IMR-90 (cell line): ENCODE measurements at regions not wholly inside any gene's neighbourhood (a gene's known extent, or its start where the extent isn't known, plus 50 kb on each side); places are given as distances from the start of the nearest gene placed in this dataset.

Source experiments
- ATAC-seq: fragments of 200-7000 bp; cut with Tn5 transposase; 2 replicates; pipeline ENCODE4 v1.9.1; 2020; ENCODE audit warnings: low read depth, mild to moderate bottlenecking, moderate library complexity
- BruUV-seq: library from RNA; stranded (reverse); fragments of 400-500 nt; replicated peaks from 2 replicates; lab custom pipeline; 2021; lab: Mats Ljungman, UMichigan
- CTCF ChIA-PET: fragments of 300-600 bp; formaldehyde crosslinking; extraction: SDS; loops from one replicate; lab custom pipeline; 2021; ENCODE audit warnings: antibody characterized with exemption; lab: Yijun Ruan, JAX
- POLR2A ChIA-PET: fragments of 300-600 bp; sonication (Branson Sonifier 250); formaldehyde crosslinking; loops from one replicate; lab custom pipeline; 2022; ENCODE audit warnings: antibody characterized with exemption; ENCODE audit not compliant: unreplicated experiment; lab: Charles Lee
- DNase-seq: peaks from one replicate; pipeline ENCODE4 v3.0.0; 2013
- H2AFZ ChIP-seq: replicated peaks from 2 replicates; pipeline ENCODE3; 2013; ENCODE audit warnings: low read length, mild to moderate bottlenecking; ENCODE audit not compliant: poor library complexity
- H2AK5ac ChIP-seq: 2 replicates; pipeline ENCODE4 v1.6.1; 2013; ENCODE audit warnings: low read depth, low read length, inconsistent platforms
- H2AK9ac ChIP-seq: replicated peaks from 2 replicates; pipeline ENCODE3; 2013; ENCODE audit warnings: mild to moderate bottlenecking, low read depth, low read length, moderate library complexity; ENCODE audit not compliant: poor library complexity
- H2BK120ac ChIP-seq: 2 replicates; pipeline ENCODE4 v1.6.1; 2013; ENCODE audit warnings: low read depth, low read length, inconsistent platforms
- H2BK15ac ChIP-seq: 3 replicates; pipeline ENCODE4 v1.6.1; 2013; ENCODE audit warnings: low read depth, low read length, inconsistent platforms
- H2BK20ac ChIP-seq: 2 replicates; pipeline ENCODE4 v1.6.1; 2013; ENCODE audit warnings: low read depth, mild to moderate bottlenecking, inconsistent platforms, low read length, moderate library complexity
- H2BK5ac ChIP-seq: 2 replicates; pipeline ENCODE4 v1.6.1; 2013; ENCODE audit warnings: mild to moderate bottlenecking, low read depth, low read length, inconsistent platforms; ENCODE audit not compliant: poor library complexity, severe bottlenecking
- H3K14ac ChIP-seq: replicated peaks from 2 replicates; pipeline ENCODE4 v1.6.1; 2013; ENCODE audit warnings: low read depth, low read length, inconsistent platforms
- H3K18ac ChIP-seq: 2 replicates; pipeline ENCODE4 v1.6.1; 2013; ENCODE audit warnings: low read depth, low read length, control low read depth
- H3K23ac ChIP-seq: 2 replicates; pipeline ENCODE4 v1.6.1; 2013; ENCODE audit warnings: low read depth, low read length, inconsistent platforms
- H3K27ac ChIP-seq: 2 replicates; pipeline ENCODE4 v1.5.1; 2013; ENCODE audit warnings: mild to moderate bottlenecking, control low read depth, low read length; ENCODE audit not compliant: insufficient read depth
- H3K27me3 ChIP-seq: 2 replicates; pipeline ENCODE4 v1.6.1; 2013; ENCODE audit warnings: low read length; ENCODE audit not compliant: control insufficient read depth, insufficient read depth
- H3K36me3 ChIP-seq: 2 replicates; pipeline ENCODE4 v1.6.1; 2013; ENCODE audit warnings: low read length, mixed read lengths; ENCODE audit not compliant: control insufficient read depth, insufficient read depth
- H3K4ac ChIP-seq: 2 replicates; pipeline ENCODE4 v1.6.1; 2013; ENCODE audit warnings: low read depth, low read length, inconsistent platforms
- H3K4me1 ChIP-seq: 2 replicates; pipeline ENCODE4 v1.6.1; 2013; ENCODE audit warnings: low read length, mixed read lengths; ENCODE audit not compliant: control insufficient read depth, insufficient read depth
- H3K4me2 ChIP-seq: 2 replicates; pipeline ENCODE4 v1.6.1; 2013; ENCODE audit warnings: low read depth, mild to moderate bottlenecking, control low read depth, low read length, moderate library complexity
- H3K4me3 ChIP-seq: 2 replicates; pipeline ENCODE4 v1.5.1; 2013; ENCODE audit warnings: low read depth, mild to moderate bottlenecking, control low read depth, low read length, moderate library complexity; ENCODE audit not compliant: insufficient read depth
- H3K56ac ChIP-seq: 2 replicates; pipeline ENCODE4 v1.6.1; 2013; ENCODE audit warnings: low read length, inconsistent platforms; ENCODE audit not compliant: insufficient read depth; ENCODE audit errors: extremely low read depth
- H3K79me1 ChIP-seq, 2 experiments: 2 replicates each; pipeline ENCODE4 v1.6.1; 2013; ENCODE audit warnings: low read length in 2 of 2, inconsistent platforms in 1 of 2, low read depth in 1 of 2
- H3K9ac ChIP-seq: 2 replicates; pipeline ENCODE4 v1.6.1; 2013; ENCODE audit warnings: low read depth, low read length, control low read depth
- H3K9me1 ChIP-seq: 2 replicates; pipeline ENCODE4 v1.6.1; 2013; ENCODE audit warnings: low read length, inconsistent platforms; ENCODE audit not compliant: insufficient read depth
- H3K9me3 ChIP-seq: 2 replicates; pipeline ENCODE4 v1.6.1; 2013; ENCODE audit warnings: low read length; ENCODE audit not compliant: control insufficient read depth, insufficient read depth
- H4K20me1 ChIP-seq: 2 replicates; pipeline ENCODE4 v1.6.1; 2013; ENCODE audit warnings: low read length, inconsistent platforms; ENCODE audit not compliant: insufficient read depth
- H4K5ac ChIP-seq: 2 replicates; pipeline ENCODE4 v1.6.1; 2013; ENCODE audit warnings: mild to moderate bottlenecking, low read depth, low read length, control low read depth
- H4K8ac ChIP-seq, 2 experiments: 2 replicates each; pipeline ENCODE4 v1.6.1; 2013; ENCODE audit warnings: low read depth in 2 of 2, low read length in 2 of 2, control low read depth in 1 of 2, inconsistent platforms in 1 of 2
- H4K91ac ChIP-seq: 2 replicates; pipeline ENCODE4 v1.6.1; 2013; ENCODE audit warnings: low read depth, low read length, inconsistent platforms; ENCODE audit not compliant: insufficient read depth
- CHD1 ChIP-seq: IDR thresholded peaks from 2 replicates; pipeline ENCODE4 v1.6.1; 2012; ENCODE audit warnings: low read depth, low read length, improper control_type of control experiment
- ELK1 ChIP-seq: fragments of 150-350 bp; IDR thresholded peaks from 2 replicates; pipeline ENCODE4 v1.6.1; 2016; ENCODE audit warnings: low read depth, mild to moderate bottlenecking, low read length, moderate library complexity, borderline replicate concordance
- MAFK ChIP-seq: IDR thresholded peaks from 2 replicates; pipeline ENCODE4 v1.6.1; 2012; ENCODE audit warnings: low read depth, low read length, improper control_type of control experiment
- WGBS, 2 experiments: methylation state at CpG; one replicate each; pipeline versions ENCODE4 v1.1.5 to v1.1.7; 2013; ENCODE audit warnings: missing lambda C conversion rate in 2 of 2; ENCODE audit not compliant: insufficient read length in 1 of 2; ENCODE audit errors: extremely low coverage in 2 of 2; 5-methylcytosine and 5-hydroxymethylcytosine counted together
- dilution Hi-C: fragments of 300-500 bp; cut with HindIII; formaldehyde crosslinking; loops from one replicate; pipeline ENCODE4 v1.14.3; 2018; ENCODE audit warnings: low sequenced_read_pairs; ENCODE audit not compliant: unreplicated experiment
- in situ Hi-C: fragments of 300-500 bp; cut with MboI; formaldehyde crosslinking; loops from 3 replicates; pipeline ENCODE4 v1.14.3; 2019; ENCODE audit warnings: low sequenced_read_pairs, inconsistent platforms, mixed read lengths
- intact Hi-C: fragments of 100-400 bp; cut with micrococcal nuclease; formaldehyde crosslinking; loops from 2 replicates; pipeline ENCODE4 v1.10.0; 2022

DNA sequence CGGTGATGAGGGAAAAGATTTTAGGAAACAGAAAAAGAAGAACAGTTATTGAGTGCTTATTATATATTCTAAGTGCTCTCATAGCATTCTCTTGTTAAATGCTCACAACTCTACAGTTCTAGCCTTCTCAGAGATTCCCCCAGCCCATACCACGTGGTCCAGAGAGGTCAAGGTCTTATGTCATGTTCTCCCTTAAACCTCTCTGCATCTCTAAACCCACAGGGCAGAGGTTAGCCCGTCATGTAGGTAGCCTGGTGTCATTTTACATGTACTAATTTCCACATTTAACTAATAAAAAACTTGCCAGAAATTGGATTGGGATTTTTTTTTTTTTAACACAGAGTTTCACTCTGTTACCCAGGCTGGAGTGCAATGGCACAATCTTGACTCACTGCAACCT lies 178.0 kb downstream of the CEMIP2 start:
- Histone ChIP-seq H2BK5ac (no peak overlapping the region), H3K9ac (no peak overlapping the region), H2BK15ac (no peak overlapping the region), H3K9me1 (no peaks in the 10 kb centered on the region), H2AK5ac (no peak overlapping the region), H3K4ac (no peak overlapping the region), H4K91ac (no peak overlapping the region), H3K9me3 (no peaks in the 10 kb centered on the region), H3K27ac (no peak overlapping the region), H3K79me1 (no peaks in the 10 kb centered on the region), H3K14ac (no peak overlapping the region), H4K5ac (no peak overlapping the region), H2AK9ac (no peak overlapping the region), H3K18ac (no peak overlapping the region), H2BK20ac (no peak overlapping the region), H2BK120ac (no peak overlapping the region), H3K36me3 (no peaks in the 10 kb centered on the region), H3K4me1 (no peaks in the 10 kb centered on the region), H3K4me3 (no peak overlapping the region), H3K4me2 (no peak overlapping the region), H2AFZ (no peak overlapping the region), H3K56ac (no peak overlapping the region), H4K20me1 (no peaks in the 10 kb centered on the region), H3K23ac (no peak overlapping the region), H4K8ac (no peak overlapping the region), H3K27me3 (no peaks in the 10 kb centered on the region)
- ChIA-PET CTCF (no interaction called here), POLR2A (no interaction called here)
- ATAC-seq: no peak
- intact Hi-C loops (no loop called here), in situ Hi-C loops (no loop called here), dilution Hi-C loops (no loop called here)
- TF ChIP-seq ELK1 (no peak), MAFK (no peak), CHD1 (no peak)
- no CpG with 5 or more reads among the region's 3 CpGs for WGBS, 2 experiments
- no TSS peak for BruUV-seq
- no peak for DNase-seq
